Renal cortex interstitium (tissue), 11 donors: ENCODE measurements at regions not wholly inside any gene's neighbourhood (a gene's known extent, or its start where the extent isn't known, plus 50 kb on each side); places are given as distances from the start of the nearest gene placed in this dataset.
"Not testable (repeated sequence)": the region's sequence is repeated elsewhere in the genome, so short reads cannot be mapped to it uniquely, and the experiment has no call there.

Experiments
- DNase-seq, 11 donors: peaks; one replicate each; pipeline ENCODE4 v3.0.0-alpha.2; 2013; ENCODE audit warnings: low read depth in 9 of 11, low spot score in 4 of 11; ENCODE audit errors: extremely low read depth in 1 of 11

DNA sequence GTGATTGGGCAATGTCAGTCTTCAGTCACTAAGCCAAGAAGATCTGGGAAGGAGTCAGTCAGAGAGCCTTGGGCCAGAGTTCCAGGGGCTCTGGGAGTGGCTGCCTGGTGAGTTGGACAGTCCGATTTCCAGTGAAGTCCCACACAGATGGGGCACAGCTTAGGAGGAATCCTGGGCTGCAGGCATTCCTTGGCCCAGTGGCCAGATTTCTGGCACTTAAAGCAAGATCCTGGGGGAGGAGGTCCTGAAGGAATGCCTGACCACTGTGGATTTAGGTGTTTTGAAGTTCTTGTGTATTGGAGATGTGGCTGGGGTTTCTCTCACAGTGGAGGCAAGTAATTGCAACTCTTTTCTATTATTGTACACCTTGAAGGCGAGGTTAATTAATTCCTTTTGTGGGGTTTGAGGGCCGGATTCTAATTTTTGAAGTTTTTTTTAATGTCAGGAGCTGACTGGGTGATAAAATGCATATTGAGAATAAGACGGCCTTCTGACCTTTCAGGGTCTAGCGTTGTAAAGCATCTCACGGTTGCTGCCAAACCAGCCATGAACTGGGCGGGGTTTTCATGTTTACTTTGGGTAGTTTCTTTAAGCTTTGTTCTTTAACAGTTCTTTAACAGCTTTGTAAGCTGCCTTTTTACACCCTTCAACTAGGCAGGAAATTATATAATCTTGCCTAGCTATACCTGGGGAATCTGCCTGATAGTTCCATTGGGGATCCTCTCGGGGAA, 73.6 kb upstream of the SIRPG start:
- DNase-seq: peak in 1 of 11 donors; percentile 3

DNA sequence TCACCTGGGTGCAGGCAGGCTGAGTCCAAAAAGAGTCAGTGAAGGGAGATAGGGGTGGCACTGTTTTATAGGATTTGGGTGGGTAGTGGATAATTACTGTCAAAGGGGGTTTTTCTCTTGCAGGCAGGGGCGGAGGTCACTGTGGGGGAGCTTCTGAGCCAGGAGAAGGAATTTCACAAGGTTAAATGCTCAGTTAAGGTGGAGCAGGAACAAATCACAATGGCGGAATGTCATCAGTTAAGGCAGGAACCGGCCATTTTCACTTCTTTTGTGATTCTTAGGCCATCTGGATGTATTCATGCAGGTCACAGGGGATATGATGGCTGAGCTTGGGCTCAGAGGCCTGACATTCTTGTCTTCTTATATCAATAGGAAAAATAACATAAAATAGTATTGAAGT, 69.7 kb upstream of the SIRPG start:
- not testable (repeated sequence) for DNase-seq

DNA sequence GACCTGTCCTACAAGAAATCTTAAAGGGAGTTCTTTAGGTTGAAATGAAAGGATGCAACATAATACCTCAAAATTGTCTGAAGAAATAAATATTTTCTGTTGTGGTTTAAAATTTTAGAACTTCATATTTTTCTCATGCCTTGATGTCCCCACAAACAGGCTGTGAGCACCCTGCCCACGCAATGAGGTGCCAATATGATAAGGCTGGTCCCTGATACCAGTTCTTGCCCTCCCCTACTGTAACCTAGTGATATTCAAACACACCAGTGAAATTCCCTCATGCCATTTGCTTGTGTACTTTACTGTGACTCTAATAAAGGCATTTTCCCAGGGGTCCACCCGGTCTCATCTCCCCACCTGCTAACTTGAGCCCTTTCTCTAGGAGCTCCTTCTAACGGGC, 67.3 kb upstream of the SIRPG start:
- DNase-seq: no peak

DNA sequence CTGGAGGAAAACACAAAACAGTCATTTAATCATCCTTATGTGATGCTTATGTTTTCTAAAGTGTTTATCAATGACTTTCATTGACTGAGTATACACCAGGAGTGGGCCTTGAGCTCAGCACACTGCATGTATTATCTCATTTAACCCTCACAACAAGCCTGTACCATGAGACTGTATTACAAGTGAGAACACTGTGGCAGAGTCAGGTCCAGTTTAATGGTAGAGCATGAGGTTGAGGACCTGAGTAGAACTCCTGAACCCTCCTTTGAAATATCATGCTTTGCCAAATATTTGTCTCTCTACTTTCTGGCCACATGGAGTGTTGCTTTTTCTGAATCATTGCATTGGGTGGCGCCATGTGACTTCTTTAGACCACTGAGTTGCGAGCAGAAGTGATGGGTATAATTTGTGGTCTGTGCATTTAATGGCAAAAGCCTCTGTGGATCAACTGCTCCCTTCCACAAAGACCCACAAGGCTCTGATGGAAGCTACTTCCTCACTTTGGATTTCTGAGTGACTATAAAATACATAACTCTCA, 65.0 kb upstream of the SIRPG start:
- no peak for DNase-seq

DNA sequence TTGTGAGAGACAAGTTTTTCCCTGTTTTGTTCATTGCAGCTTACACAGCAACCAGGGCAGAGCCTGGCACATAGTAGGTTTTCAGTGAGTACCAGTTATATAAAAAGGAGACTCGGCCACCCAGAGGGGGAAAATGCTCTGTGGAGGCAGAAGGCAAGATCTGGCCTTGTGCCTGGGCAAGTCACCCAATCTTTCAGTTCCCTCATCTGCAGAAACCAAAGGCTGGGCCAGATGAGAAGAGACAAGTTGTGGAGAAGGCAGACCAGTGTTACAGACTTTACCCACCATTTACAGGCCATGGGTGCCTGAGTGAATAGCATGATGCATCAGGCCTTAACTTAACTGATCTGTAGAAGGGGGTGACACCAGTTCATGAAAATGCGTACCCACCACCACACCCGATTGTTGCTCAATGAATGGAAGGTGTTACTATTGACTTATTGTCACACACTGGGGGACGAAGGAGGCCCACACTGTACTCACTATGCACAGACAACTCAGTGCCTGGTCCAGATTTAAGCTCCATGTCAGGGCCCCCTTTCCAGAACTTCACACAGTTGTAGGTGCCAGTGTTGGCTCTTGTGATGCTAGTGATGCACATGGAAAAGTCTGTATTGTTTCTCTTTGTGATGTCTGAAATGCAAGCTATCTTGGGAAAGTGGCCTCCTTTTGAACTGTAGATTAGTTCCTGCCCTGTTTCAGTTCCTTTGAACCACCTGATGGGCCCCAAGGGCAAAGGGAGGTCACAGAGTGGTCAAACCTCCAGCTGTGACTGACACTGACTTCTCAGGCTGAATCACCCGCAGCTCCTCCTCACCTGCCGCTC, 64.3 kb upstream of the SIRPG start:
- DNase-seq: no peak

DNA sequence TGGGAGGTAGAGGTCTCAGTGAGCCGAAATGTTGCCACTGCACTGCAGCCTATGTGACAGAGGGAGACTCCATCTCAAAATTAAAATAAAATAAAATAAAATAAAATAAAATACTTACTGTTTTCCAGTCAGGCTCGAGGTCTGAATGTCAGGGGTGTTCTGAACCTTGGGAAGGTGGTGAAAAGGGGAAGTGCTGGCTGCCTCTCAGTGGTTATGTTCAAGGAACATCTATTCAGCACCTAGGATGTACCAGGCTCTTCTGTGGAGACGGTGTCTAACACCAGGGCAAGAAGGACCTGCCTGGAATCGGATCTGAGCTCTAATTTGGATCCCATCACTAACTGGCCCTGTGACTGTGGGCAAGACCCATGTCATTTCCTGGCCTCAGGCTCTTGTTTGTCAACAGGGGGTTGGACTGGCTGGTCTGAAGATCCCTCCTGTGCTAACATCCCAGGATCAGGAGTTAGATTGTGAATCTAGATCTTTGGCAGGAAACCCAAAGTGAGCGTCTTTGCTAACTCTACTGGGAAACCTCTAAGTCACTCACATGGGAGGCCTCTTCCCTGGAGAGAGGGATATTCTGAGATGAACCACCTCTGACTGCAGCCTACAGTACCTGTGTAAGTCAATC, 63.4 kb upstream of the SIRPG start:
- DNase-seq: no peak

DNA sequence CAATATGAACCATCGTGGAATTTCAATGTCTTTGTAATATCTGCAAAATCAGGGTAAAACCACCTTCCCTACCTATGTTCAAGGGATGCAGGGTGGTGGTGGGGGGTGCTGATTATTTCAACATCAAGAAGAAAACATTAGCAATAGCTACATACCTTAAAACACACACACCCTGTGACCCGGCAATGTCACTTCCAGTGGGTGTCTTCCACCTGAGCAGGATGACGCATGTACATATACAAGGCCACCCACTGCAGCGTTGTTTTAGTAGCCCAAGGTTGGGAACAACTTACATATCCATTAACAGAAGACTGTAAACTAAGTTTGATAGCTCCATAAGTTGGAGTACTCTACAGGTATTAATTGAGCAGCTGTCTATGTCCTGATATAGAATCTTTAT, 62.6 kb upstream of the SIRPG start:
- DNase-seq: no peak

DNA sequence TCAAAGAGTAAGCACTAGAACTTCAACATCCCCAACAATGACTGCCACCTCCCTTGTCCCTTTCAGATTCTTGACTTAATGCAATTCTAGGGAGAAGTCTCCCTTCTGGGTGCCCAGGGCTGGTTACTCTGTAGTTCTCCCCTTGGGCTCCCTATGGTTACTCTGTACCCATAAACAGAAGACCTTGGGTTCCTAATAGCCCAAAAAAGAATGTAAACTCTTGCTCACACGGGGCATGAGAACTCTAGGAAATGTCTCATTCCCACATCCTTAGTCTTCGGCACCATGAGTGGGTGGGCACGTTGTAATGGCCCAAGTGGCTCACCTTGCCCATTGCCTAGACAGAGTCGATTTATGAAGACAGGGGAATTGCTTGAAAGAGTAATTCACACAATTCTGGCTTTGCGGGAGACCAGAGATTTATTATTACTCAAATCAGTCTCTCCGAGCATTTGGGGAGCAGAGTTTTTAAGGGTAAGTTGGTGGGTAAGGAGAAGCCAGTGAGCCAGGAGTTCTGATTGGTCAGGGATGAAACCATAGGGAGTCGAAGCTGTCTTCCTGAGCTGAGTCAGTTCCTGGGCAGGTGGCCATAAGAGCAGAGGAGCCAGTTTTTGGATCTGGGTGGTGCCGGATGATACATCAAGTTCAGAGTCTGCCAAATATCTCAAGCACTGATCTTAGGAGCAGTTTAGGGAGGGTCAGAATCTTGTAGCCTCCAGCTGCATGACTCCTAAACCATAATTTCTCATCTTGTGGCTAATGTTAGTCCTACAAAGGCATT, 61.2 kb upstream of the SIRPG start:
- DNase-seq: no peak

DNA sequence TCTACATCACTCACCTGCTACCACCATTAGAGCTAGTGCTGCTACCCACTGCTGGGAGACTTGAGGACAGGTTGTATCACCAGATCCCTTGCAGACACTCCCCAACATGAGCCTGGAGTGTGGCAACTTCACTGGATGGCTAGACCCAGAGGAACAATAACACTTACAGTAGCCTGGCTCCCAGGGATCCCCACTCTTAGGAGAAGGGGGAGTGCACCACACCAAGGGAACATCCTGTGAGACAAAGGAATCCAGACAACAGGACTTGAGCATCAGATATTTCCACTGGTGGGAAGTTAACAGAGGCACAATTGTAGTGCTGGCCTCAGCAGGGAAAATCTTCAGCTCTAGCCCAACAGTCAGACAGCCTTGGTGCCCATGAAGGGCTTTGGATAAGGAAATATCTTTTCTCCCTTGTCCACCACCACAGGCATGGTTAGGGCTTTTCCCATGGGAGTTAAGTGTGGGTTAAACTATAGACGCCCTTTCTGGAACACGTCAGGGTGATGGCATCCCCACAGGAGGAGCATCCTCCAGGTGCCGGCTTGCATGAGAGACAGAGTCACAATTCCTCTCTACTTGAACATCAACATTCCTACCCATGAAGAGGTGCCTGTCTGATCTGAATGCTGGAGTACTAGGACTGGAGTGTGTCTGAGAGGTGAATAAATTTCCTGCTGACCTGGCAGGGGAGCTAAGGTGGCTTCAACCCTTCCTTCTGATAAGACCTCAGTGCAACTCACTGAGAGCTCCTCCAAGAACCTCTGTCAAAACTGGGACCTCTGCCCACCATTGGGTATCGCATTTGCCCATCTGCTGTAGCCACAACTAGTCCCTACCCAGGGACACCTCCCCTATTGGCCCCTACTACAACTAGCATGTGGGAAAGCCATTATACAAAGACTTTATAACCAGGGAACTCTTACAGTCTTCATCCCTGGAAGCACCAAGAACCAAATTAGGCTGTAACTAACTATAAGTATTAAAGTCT, 55.4 kb upstream of the SIRPG start:
- no peak for DNase-seq

DNA sequence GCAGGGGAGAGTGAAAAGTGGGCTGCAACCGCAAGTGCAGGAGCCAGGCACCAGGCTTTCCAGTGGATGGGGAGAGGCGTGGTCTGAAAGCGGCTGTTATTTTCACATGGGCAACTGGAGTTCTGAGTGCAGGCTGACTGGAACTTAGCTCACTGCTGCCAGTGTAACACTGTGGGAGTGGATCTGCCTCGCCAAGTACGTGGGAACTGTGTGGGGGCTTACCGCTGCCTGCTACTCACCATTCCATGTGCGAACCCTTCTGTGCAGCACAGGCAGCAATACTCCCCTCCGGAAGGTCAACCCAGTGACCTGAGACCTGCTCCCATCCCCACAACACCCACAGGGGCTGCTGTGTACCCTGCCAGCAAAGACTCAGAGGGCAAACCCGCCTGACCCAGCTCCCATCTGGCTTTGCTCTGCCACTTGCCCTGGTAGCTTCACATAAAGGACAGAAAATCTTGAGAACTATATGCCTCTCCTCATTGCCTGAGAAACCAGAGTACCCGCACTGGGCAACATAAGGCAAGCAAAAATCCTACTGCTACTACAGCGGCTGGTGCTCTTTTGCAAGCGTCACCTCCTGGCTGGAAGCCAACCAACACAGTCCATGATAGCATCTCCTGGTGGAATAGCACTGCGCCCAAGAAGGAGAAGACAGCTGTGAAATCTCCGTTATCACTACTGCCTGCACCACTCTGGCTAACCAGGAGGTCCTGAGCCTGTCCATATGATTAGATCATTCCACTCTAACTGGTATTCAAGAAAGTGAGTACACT, 54.4 kb upstream of the SIRPG start:
- DNase-seq: no peak

DNA sequence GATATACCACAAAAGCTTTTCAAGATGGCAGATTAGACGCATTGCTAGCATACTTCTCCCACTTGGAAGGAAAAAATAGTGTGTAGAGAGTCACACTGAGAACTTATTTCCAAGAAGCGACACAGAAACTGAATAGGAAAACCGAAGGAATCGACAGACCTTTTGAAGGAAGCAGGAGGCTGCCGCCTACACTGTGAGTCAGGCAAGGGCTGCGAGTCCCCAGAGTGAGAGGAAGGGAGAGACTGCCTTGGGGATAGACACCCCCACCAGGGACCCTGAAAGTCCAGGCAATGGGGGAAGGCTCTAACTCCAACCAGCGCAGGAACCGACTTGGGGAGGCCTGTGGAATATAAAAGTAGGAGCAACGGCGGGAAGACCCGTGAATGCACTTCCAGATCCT, 53.7 kb upstream of the SIRPG start:
- DNase-seq: no peak

DNA sequence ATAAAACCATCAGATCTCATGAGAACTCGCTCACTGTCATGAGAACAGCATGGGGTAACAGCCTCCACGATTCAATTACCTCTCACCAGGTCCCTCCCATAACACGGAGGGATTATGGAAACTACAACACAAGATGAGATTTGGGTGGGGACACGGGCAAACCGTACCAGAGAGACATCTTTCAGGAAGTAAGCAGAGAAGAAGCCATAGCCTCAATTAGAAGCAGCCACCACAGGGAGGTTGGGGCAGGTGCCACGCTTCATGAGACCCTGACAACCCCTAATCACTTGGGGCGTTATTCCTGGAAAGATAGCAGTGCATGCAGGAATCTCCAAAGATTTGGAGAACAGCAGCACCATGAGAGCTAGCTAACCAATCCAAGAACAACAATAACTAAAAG, 52.9 kb upstream of the SIRPG start:
- DNase-seq: no peak

DNA sequence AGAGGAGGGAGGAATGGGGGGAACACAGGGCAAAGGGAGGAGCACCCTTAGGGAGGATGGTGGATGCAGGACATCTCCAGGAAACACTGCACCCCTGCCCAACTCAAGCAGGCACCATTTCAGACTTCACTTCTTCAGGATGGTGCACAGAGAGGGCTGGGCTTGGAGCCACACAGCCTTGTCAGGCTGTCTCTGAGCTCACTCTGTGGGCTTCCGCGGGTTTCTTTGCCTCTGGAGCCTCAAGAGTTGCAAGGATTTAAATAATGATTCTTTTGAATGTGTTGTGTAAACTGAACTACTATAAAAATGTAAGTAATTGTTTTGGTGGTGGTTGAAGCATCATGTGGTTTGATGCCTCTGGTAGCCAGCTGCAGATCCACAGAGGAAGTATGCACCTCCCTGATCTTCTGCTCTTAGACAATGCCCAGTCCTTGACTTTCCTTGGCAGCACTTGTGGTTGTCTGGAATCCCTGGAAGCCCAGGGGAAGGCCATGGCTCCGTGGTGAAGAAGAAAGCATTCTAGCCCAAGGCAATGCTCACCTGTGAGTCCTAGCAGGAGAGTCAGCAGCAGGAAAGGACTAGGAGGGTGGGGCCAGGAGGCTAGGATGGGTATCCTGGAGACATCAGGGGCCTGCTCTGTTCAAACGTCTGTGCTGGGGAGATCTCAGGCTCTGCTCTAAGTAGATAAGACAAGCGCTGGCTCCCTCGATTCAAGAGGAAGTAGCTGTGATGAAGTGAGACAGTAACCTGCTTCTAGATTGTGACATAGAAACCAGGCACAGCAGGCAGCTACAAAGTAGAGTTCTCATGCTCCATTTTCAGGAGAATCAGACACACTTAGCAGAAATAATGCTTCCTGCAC, 50.2 kb upstream of the SIRPG start:
- no peak for DNase-seq
